ENCODE measurements at regions not wholly inside any gene's neighbourhood (a gene's known extent, or its start where the extent isn't known, plus 50 kb on each side); places are given as distances from the start of the nearest gene placed in this dataset.
"Not testable (repeated sequence)": the region's sequence is repeated elsewhere in the genome, so short reads cannot be mapped to it uniquely, and the experiment has no call there.

DNA sequence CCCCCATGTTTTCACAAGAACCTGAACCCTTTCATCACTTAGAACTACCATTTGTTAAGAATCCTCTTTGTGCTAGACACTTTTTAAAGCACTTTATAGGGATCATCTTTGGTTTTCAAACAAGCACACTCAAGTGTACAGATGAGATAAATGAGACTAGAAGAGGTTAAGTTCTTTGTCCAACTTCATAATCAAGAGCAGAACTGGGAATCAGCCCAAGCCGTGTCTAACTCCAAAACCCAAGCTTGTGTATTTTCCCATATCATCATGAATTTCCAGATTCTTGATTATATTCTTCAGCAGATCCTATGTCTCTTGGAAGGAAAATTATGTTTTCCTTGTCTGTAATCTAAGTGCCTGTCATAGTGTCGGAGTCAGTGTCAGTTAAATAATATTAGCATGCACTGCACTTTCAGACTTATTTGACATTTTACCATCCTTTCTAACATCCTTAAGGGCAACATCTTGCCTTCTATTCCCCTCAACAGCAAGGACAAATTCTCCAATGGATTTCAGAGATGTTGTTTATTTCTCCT is 123.0 kb upstream of the SETBP1 start:
- no peak for DNase-seq (ENCODE audit: low read depth in 2 of 3, low spot score in 2 of 3)

DNA sequence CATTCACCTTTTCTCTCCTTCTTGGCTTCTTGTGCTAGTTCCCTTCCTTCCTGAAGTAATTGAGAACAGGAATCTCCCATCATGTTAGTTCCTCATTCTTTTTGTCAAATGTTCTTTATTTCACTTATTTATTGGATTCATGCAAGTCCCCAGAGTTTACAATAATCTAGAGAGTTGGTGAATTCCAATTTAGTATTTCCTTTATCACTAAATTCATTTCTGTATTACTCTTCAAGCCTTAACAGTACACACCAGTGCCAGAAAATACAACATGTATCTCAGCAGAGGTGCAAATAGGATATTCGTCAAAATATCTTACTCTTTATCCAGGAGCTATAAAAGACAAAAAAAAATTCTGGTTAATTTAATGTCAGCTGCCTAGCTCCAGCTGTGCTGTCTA is 121.9 kb upstream of the SETBP1 start:
- no peak for DNase-seq (ENCODE audit: low read depth in 2 of 3, low spot score in 2 of 3)

DNA sequence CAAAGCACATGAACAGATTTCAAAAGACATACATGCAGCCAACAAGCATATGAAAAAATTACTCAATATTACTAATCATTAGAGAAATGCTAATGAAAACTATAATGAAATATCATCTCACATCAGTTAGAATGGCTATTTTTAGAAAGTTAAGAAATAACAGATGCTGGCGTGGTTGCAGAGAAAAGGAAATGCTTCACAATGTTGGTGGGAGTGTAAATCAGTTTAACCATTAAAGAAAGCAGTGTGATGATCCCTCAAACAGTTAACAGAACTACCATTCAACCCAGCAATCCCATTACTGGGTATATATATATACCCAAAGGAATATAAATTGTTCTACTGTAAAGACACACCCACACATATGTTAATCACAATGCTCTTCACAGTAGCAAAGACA is 117.7 kb upstream of the SETBP1 start:
- no peak for DNase-seq (ENCODE audit: low read depth in 2 of 3, low spot score in 2 of 3)

DNA sequence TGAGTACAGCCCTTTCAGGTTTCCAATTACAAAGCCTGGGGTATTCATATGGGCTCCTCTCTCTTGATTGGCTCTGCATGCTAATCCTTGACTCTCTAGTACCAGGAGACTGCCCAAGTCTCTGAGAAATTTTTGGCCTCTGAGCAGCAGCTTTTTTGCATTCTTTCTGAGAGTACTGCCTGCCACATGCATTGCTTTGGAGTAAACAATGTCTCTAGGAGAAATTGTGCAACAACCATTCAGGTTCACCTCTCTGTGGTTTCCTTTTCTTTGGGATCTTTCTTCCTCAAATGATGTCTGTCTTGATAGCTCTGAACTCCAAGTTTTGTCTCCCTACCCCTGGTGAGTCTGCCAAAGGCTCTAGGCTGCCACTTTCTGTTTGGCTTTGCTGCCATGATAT is 115.8 kb upstream of the SETBP1 start:
- DNase-seq (ENCODE audit: low read depth in 2 of 3, low spot score in 2 of 3), result peak in 1 of 3 donors; percentile 28

DNA sequence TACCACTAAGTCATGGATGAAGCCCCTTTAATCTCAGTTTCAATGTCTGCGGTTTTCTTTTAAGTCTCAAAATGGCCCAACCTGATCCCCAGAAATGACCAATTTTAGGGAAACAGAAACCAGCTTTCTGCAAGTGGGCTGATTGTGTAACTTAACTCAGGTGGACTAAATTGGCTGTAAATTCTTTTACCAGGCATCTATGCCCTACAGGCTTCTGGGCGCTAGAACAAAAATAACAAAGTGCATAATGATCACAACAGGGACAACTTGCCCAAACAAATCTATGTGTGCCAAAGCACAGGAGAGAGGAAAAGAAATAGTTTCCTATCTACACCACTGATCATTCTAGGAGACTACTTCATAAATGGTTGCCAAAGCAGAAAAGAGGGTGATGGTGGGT is 112.3 kb upstream of the SETBP1 start:
- DNase-seq (ENCODE audit: low read depth in 2 of 3, low spot score in 2 of 3), result no peak

DNA sequence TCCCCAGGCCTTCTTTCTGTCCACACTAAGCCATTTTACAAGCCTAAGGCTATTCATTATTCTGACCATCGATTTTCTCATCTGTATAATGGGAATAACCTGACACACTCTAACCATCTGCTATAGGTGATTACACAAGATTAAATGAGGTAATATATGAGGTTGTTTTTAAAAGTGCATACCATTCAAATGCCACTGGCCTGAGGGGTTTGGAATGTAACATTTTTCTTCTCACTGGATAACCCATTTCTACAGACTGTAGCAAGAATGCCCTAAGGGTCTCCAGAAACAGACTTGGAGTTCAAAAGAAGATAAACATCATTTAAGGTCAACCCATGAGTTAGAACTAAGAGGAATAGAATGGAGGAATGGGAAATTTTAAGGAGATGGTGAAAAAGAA is 111.7 kb upstream of the SETBP1 start:
- DNase-seq (ENCODE audit: low read depth in 2 of 3, low spot score in 2 of 3), result no peak

DNA sequence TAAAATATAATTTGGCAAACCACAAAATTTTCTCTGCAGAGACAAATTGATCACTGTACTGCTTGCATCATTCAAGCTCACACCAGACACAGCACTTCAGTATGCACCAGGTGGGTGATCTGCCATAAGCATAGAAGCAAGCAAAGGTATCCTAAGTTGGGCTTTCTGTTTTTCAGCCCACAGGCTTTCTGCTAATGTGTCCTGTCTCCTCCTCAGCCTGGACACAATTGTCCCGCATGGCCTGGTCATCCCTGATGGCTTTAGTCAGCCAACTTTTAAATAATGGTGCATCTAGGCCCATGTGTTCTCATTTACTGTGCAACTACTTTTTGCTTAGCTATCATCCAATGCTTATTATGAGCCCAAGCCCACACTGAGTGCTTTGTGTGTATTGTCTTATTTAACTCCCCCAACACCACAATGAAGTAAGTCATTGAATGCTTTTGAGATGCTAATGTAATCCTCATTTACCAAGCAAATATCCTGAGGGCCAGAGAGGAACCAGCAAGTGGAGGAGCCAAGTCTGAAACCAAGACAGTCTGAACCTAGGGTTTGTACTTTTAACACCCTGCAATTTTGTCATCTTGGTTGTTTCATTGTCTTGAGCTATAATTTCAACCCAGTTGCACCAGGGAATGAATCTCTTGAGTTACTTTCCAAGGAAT is 111.2 kb upstream of the SETBP1 start:
- no peak for DNase-seq (ENCODE audit: low read depth in 2 of 3, low spot score in 2 of 3)

DNA sequence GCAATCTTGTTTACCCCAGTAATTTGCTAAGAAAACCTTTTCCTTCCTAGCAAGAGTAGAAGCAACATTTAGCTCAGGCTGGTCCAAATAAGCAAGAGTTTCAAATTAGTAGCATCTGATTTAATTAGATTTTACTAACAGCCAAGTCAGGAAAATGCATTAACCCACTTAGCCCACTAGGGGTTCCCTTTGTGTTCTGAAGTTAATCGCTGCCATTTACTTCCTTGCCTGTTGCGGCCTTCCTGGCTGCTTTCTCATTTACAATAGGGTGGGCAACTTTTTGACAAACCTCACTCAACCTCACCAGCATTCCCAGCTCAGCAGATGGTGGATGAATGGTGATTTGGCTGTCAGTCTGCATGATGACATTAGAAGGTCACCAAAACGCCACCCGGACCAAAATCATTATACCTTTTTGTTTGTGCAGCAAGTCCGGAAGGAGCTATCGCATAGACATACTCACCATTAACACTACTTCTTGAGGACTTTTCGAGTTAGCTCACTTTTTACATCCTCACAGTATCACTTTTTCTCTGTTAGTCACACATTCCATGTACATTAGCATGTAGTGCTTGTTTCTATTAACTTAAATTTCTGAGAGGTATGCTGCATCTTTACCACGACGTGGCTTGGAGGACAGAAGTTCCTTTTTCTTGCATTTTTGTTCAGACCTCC is 101.5 kb upstream of the SETBP1 start:
- no peak for DNase-seq (ENCODE audit: low read depth in 2 of 3, low spot score in 2 of 3)

DNA sequence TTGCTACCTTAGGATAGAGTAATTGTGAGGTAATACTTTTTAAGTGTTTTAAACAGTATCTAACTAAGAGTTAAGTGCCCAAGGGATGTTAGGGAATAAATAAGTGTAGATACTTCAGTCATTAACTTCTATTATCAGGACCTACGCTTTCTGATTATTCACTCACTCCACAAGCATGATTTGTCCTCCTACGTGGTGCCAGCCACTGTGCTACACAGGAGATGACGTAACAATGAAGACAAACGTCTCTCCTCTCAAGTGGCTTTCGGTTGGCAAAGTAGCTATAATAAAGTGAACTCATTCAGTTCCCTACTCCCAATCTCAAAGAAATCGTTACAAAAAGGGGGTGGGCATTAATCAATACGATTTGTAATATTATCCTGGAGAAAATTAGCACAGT is 100.9 kb upstream of the SETBP1 start:
- no peak for DNase-seq (ENCODE audit: low read depth in 2 of 3, low spot score in 2 of 3)

DNA sequence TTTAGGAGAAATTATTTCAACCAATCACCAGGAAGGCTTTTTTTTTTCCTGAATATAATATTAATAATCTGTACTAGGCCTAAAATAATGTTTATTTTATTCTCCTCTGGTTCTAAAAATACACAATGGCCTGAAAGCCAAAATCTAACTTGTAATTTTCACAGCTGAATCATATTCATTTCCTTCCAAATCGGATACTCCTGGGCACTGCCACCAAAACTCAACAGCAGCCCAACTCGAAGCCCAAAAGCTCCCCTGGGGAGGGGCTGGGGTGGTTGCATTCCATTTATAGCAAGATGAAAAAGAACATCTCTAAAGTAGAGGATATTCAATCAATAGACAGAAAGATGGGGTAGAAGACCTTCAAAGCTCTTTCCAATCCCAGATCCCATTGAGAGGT is 100.5 kb upstream of the SETBP1 start:
- DNase-seq (ENCODE audit: low read depth in 2 of 3, low spot score in 2 of 3), result no peak

DNA sequence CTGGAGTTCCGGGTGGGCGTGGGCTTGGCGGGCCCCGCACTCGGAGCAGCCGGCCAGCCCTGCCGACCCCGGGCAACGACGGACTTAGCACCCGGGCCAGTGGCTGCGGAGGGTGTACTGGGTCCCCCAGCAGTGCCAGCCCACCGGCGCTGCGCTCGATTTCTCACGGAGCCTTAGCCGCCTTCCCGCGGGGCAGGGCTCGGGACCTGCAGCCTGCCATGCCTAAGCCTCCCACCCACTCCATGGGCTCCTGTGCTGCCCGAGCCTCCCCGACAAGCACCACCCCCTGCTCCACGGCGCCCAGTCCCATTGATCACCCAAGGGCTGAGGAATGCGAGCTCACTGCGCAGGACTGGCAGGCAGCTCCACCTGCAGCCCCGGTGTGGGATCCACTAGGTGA is 99.9 kb upstream of the SETBP1 start:
- DNase-seq (ENCODE audit: low read depth in 2 of 3, low spot score in 2 of 3), result not testable (repeated sequence)

DNA sequence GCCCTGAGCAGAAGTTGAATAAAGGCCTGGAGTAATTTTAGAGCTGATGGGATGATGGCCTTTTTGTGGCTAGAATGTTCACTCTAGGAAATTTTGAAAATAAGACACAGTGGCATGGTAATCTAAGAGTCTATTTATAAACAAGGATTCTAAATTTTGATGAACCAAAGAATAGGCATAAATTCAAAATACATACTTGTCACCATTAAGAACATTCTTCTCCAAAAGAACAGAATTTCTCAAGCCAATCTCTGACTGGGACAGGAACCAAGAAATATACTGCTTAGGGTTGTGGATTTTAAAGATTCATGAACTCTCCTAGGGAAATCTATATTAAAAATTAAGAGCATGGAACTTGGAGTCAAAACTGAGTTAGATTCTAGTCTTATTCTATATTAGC is 98.2 kb upstream of the SETBP1 start:
- no peak for DNase-seq (ENCODE audit: low read depth in 2 of 3, low spot score in 2 of 3)

DNA sequence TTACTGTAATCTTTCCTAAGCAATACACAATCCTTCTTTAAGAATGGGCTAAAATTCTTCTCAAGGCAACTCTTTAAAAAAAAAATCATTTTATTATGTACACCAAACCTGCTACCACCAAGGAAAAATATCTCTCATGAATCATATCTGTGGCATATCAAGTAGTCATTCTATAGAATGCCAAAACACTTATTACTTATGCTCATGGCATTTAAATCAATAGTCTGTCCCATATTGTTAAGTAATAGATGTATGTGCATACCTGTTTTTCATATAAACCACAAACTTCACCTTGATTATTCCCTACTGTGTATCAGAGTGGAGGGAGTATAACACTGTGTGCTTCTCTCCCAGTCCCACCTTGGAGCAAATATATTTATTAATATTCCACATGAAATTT is 95.8 kb upstream of the SETBP1 start:
- DNase-seq (ENCODE audit: low read depth in 2 of 3, low spot score in 2 of 3), result no peak

DNA sequence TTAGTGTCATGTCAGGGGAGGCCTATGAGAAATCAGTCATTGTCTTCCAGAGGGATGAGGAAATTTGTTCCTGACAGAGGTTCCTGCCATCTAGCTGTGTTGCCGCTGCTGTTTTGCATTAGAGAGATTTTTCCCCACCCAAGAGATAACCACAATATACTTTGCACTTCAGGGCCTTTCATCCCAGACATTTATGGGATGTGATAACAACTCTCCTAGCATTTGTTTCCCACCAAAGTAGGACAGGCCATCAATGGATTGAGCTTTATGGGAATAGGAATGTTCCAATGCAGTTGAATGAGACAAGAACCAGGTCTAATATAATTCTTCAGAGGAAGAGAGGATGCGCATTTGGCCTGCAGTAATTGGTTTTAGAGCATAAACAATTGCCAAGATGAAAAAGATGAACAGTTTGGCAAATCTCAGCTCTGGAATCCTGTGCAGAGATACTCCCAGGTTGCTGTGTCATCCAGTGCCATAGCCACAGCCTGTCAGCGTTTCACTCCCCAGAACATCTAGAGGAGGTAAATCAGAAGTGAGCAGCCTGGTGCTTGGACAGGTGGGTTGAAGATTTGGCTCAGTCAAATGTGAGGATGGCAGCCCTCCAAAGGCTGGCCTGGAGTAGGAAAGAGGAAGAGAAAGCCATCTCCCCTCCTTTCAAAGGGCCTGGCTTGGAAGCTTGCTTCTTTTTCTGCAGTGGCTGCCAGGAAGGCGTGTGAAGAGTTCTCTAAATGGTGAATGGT is 93.7 kb upstream of the SETBP1 start:
- peak in 1 of 3 donors; percentile 26 for DNase-seq (ENCODE audit: low read depth in 2 of 3, low spot score in 2 of 3)

DNA sequence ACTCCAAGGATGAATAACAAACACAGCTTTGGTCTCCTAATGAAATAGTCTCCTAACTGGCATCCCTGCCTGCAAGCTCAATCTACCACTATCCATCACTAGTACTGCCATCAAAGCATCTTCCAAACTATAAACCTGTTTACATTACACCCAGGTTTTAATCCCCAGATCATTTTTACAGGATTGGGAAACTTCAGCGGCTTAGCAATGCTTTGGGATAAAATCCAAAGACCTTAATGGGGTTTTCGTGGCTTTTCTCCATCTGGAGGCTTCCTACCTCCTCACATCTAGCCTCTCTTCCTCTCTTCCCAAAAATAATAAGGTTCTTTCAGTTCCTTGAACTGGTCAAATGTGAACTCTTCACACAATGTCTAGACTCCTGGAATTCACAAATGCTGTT is 92.2 kb upstream of the SETBP1 start:
- DNase-seq (ENCODE audit: low read depth in 2 of 3, low spot score in 2 of 3), result no peak

DNA sequence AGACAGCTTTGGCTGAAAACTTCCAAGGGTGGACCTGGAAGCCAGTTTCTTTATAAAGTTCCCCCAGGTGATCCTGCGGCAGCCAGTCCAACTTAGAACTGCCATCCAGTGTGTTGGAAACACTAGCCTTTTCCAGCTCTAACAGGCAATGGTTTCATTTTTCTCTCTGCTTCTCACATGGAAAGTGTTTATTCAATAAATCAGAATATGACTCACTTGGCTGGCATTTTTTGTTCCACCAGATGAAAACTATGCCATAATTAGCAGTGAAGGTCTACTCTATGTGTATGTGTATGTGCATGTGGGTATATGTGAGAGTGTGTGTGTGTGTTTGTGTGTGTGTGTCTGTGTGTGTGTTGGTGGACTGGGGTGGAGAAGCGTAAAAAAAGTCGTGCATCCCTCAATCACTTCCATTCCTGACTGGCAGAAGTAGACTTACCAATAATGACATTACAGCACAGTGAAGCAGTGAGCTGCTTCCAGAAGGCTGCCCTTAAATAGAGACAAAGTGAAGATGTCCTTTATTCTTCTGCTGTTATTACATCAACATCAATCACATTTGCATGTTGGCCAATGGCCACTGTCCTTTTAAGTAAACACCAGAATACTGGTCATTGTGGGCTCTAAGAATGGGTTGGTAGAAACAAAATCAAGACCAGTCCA is 90.9 kb upstream of the SETBP1 start:
- no peak for DNase-seq (ENCODE audit: low read depth in 2 of 3, low spot score in 2 of 3)

DNA sequence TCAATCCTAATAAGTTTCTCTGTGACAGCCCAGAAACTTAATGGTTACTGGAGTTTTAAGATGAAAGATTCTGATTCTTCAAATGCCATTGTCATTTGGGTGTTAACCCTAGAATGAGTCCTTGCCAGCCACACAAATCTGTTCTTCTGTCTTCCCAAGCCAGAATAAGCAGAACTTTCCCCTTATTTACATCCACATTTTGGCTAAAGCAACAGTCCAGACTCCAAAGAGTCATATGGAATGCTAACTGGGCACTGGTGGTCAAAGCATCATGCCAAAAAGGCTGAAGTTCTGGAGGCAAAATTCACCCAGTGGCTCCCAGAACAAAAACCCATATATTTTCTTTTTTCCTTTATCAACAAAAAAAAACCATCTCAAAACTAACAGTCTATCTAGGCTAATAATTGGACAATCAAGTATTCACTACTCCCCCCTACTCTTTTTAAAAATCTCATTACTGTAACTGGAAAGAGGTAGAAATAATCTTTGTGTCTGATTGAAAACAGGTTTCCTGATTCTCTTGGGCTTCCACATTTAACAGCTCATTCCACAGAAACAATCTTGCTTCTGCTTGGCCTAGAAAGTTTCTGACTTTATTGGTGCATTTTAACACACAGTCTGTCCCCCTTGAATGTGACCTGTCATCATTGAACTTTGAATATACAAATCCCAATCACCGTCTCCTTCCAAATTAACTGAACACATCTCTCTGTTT is 89.6 kb upstream of the SETBP1 start:
- no peak for DNase-seq (ENCODE audit: low read depth in 2 of 3, low spot score in 2 of 3)

DNA sequence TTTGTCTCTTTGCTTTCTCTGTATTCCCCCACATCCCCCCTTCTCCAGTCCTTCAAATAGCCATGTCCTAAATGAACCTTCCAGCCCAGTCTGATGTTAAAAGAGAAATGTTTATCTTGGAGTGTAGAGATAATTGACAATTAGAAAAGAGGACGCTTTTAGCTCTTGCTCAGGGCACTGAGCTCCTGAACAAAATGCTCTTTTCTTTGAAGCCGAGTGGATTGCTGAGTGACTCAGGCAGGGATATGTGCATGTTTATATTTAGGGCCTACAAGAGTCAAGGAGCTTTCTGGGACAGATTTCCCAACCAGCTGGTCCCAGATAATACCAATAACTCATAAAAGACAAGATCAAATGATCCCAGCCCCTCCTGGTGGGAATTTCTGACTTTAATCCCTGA is 88.0 kb upstream of the SETBP1 start:
- no peak for DNase-seq (ENCODE audit: low read depth in 2 of 3, low spot score in 2 of 3)

DNA sequence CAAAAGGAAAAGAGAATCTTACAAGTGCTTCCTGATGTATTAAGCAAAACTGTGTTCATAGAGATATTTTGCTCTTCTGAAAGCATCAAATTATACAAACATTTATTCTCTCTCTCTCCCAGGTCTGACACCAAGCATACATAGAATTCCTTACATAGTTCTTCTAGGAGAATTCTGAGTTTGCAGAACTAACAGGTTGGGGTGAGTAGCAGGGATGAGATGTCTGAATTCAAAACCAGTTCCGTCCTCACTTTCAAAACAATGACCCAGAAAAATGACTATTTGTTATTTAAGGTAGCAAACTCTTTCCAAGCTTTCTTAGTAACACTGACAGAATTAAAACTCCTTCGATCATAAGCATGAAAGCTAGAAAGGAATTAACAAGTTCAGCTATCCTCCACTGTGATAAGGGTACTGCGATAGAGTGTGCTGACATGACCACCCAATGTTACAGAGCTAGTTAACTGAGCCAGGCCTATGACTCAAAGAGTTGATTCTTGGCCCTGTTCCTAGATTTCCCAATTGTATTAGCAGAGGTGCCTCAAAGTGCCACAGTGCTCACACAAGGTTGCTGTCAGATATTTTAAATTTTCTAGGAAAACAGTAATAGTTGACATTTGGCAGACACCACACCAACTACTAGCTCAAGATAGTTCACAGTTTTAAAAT is 85.8 kb upstream of the SETBP1 start:
- no peak for DNase-seq (ENCODE audit: low read depth in 2 of 3, low spot score in 2 of 3)

DNA sequence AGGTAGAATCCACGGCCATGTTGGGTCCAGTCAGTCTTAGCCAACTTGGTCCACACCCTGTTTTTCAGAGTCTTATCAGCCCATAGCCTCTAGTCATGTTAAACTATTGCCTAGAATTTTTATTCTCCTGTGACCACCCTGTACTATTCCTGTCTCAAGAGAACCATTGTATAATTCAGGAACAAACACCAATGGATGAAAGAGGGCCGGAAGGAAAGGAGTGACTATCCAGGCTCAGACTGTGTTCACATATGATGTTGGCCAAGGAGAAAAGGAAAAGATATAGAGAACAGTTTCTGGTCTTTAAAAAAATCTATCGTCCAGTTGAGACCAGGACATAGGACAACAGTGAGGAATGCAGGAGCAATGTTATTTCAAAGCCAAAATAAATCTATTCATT is 82.9 kb upstream of the SETBP1 start:
- DNase-seq (ENCODE audit: low read depth in 2 of 3, low spot score in 2 of 3), result no peak

All from hematopoietic multipotent progenitor cell (in vitro differentiated cells).